ENCODE measurements at regions not wholly inside any gene's neighbourhood (a gene's known extent, or its start where the extent isn't known, plus 50 kb on each side); places are given as distances from the start of the nearest gene placed in this dataset.

GRCh38 chr1:174075245-174075692, 53.1 kb upstream of the RC3H1 start:
- Histone ChIP-seq H3K27me3 (ENCODE audit: control insufficient read depth, insufficient read depth, low read length) (no peaks in the 10 kb centered on the region), H3K9me3 (ENCODE audit: control insufficient read depth, insufficient read depth, low read length) (no peaks in the 10 kb centered on the region), H3K4me3 (ENCODE audit: low read depth, low read length) (no peak overlapping the region), H3K36me3 (ENCODE audit: control insufficient read depth, insufficient read depth, low read length) (no peaks in the 10 kb centered on the region), H3K4me1 (ENCODE audit: control insufficient read depth, insufficient read depth, low read length) (no peaks in the 10 kb centered on the region), H3K27ac (ENCODE audit: low read depth, low read length) (no peak overlapping the region)
- no peak for DNase-seq (ENCODE audit: low read depth in 4 of 6, low spot score in 6 of 6)
- no CpG with 5 or more reads among the region's 2 CpGs for WGBS (ENCODE audit: insufficient coverage)

- peak in 2 of 6 donors; percentile 19 to 47 for DNase-seq (ENCODE audit: low read depth in 4 of 6, low spot score in 6 of 6)
- Histone ChIP-seq H3K4me1 (ENCODE audit: control insufficient read depth, insufficient read depth, low read length) (no peaks in the 10 kb centered on the region), H3K9me3 (ENCODE audit: control insufficient read depth, insufficient read depth, low read length) (no peaks in the 10 kb centered on the region), H3K36me3 (ENCODE audit: control insufficient read depth, insufficient read depth, low read length) (no peaks in the 10 kb centered on the region), H3K27me3 (ENCODE audit: control insufficient read depth, insufficient read depth, low read length) (no peaks in the 10 kb centered on the region), H3K27ac (ENCODE audit: low read depth, low read length) (no peak overlapping the region), H3K4me3 (ENCODE audit: low read depth, low read length) (no peak overlapping the region)
- no CpG with 5 or more reads among the region's 2 CpGs for WGBS (ENCODE audit: insufficient coverage)
Measured at GRCh38 chr1:174074757-174075156, 52.6 kb upstream of the RC3H1 start.

GRCh38 chr1:174072581-174072980, 50.4 kb upstream of the RC3H1 start:
- 28% methylated on average over 2 of the region's 3 CpGs for WGBS (ENCODE audit: insufficient coverage)
- H3K36me3 ChIP-seq (ENCODE audit: control insufficient read depth, insufficient read depth, low read length): no peaks in the 10 kb centered on the region
- no peaks in the 10 kb centered on the region for H3K9me3 ChIP-seq (ENCODE audit: control insufficient read depth, insufficient read depth, low read length)
- H3K4me3 ChIP-seq (ENCODE audit: low read depth, low read length): no peak overlapping the region
- no peak overlapping the region for H3K27ac ChIP-seq (ENCODE audit: low read depth, low read length)
- no peaks in the 10 kb centered on the region for H3K27me3 ChIP-seq (ENCODE audit: control insufficient read depth, insufficient read depth, low read length)
- DNase-seq (ENCODE audit: low read depth in 4 of 6, low spot score in 6 of 6): no peak
- H3K4me1 ChIP-seq (ENCODE audit: control insufficient read depth, insufficient read depth, low read length): no peaks in the 10 kb centered on the region

Measured in spinal cord (tissue), 9 donors.